Heart right ventricle (tissue), 16 donors: ENCODE measurements at regions not wholly inside any gene's neighbourhood (a gene's known extent, or its start where the extent isn't known, plus 50 kb on each side); places are given as distances from the start of the nearest gene placed in this dataset.
A peak's percentile ranks its signal among the peaks of the same experiment; 100 is the strongest.

Source experiments
- ATAC-seq, 8 donors: fragments of 200-7000 bp; cut with Tn5 transposase; one replicate each; pipeline ENCODE4 v1.9.1; 2020; ENCODE audit warnings: mild to moderate bottlenecking in 8 of 8, moderate library complexity in 8 of 8, moderate number of reproducible peaks in 1 of 8
- DNase-seq, 2 donors: peaks; one replicate each; pipeline ENCODE4 v3.0.0-alpha.2; 2020
- H3K27ac ChIP-seq, 10 donors: fragments of 200-600 bp; sonication (generic) in 2 of 10; one replicate each; pipeline versions ENCODE4 v1.5.0 to v1.8.0; 2020 to 2022; ENCODE audit warnings: mild to moderate bottlenecking in 3 of 10
- H3K27me3 ChIP-seq, 7 donors: fragments of 200-600 bp; one replicate each; pipeline ENCODE4 v1.8.0; 2021 to 2022; ENCODE audit warnings: mild to moderate bottlenecking in 2 of 7
- H3K36me3 ChIP-seq, 9 donors: fragments of 200-600 bp; sonication (generic) in 1 of 9; one replicate each; pipeline versions ENCODE4 v1.5.0 to v1.8.0; 2020 to 2022; ENCODE audit warnings: mild to moderate bottlenecking in 2 of 9
- H3K4me1 ChIP-seq, 9 donors: fragments of 200-600 bp; sonication (generic) in 1 of 9; one replicate each; pipeline versions ENCODE4 v1.5.0 to v1.8.0; 2020 to 2022; ENCODE audit warnings: mild to moderate bottlenecking in 4 of 9
- H3K4me3 ChIP-seq, 10 donors: fragments of 200-600 bp; sonication (generic) in 2 of 10; one replicate each; pipeline versions ENCODE4 v1.5.0 to v1.8.0; 2020 to 2022; ENCODE audit warnings: mild to moderate bottlenecking in 7 of 10, moderate library complexity in 2 of 10
- H3K9me3 ChIP-seq, 11 donors: fragments of 200-600 bp in 10 of 11; sonication (generic) in 2 of 11; one replicate each; pipeline versions ENCODE4 v1.5.0 to v1.8.0; 2013 to 2022; ENCODE audit warnings: mild to moderate bottlenecking in 2 of 11, control low read depth in 1 of 11, moderate library complexity in 1 of 11
- CTCF ChIP-seq, 9 donors: fragments of 200-600 bp; sonication (generic) in 2 of 9; IDR thresholded peaks; one replicate each; pipeline versions ENCODE4 v1.5.0 to v1.8.0; 2021 to 2022; ENCODE audit warnings: antibody characterized with exemption in 9 of 9, mild to moderate bottlenecking in 5 of 9, moderate library complexity in 1 of 9
- WGBS, 2 donors: extraction: QIAGEN DNeasy Blood & Tissue Kit; methylation state at CpG; one replicate each; pipeline ENCODE4 v1.1.7; 2013; ENCODE audit warnings: inconsistent platforms in 1 of 2; 5-methylcytosine and 5-hydroxymethylcytosine counted together
- intact Hi-C, 10 donors: fragments of 100-400 bp; cut with DNase I; formaldehyde crosslinking; loops; one replicate each; pipeline versions ENCODE4 v1.11.1 to v1.14.2; 2022
- donor health status: Arrhythmogenic right ventricular cardiomyopathy.
- donor health status: ischemic (EF 13 %, LVEDD 7.1; RV severe dilation, severe dysfunction).
- donor health status: healthy with polysubstance abuse.
- donor health status: DM: no; HTN: yes; CAD: no.
- donor health status: DM: no; HTN: no; CAD: no.
- donor health status: ischemic (EF 25% LVEDD 6.9; RV normal size, moderate dysfunction).
- donor health status: ischemic (EF 25% LVEDD 5.7; RV mildly dilated, moderate dysfunction).
- donor health status: healthy.
- donor health status: DM: yes; HTN: yes; CAD: no.
- donor health status: Ischemic cardiomyopathy.
- donor health status: ischemic (EF 35%, LVEDD 5.7; RV mildly dilated, moderate dysfunction).
- donor health status: nonischemic (EF 11% LVEDD 7.7; RV severe dilation, severe dysfunction).
- donor health status: DM: yes; HTN: yes; CAD: no.
- donor health status: PGD.
- donor health status: ischemic (EF 29% LVEDD 5.4; RV normal size, mild dysfunction).
- donor health status: nonischemic (EF 23%, LVEDD 6.1; RV moderate dilation, normal function).

DNA sequence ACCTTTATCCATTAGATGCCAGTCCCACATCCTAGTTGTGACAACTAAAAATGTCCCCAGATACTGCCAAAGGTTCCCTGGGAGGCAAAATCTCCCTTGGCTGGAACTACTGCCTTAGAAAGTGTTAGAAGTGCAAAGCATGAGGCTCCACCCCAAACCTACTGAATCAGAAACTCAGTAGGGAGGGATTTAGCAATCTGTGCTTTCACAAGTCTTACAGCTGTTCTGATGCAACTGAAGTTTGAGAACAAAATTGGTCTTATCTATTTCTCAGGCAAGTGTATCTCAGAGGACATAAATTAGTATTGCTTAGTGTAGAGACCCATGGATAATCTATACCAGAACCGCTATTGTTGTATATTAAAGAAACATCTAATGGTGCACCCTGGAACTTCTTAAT lies 70.2 kb downstream of the CLDN1 start:
- DNase-seq (no peak), ATAC-seq (peak in 2 of 8 donors; percentile 35 to 85)
- no peak overlapping the region for H3K4me3 ChIP-seq
- WGBS, 2 donors, result 86 to 89% methylated on average over 1 of the region's 1 CpG
- no peak overlapping the region for H3K27ac ChIP-seq
- TF ChIP-seq CTCF (IDR thresholded peaks at IDR 0.05), result no peak
- no peaks in the 10 kb centered on the region for H3K36me3 ChIP-seq
- H3K9me3 ChIP-seq, result no peaks in the 10 kb centered on the region
- no peaks in the 10 kb centered on the region for H3K4me1 ChIP-seq
- intact Hi-C loops, result no loop called here
- H3K27me3 ChIP-seq, result peaks cover 0 to 6% (median 0%) of the 10 kb centered on the region in 7 donors

DNA sequence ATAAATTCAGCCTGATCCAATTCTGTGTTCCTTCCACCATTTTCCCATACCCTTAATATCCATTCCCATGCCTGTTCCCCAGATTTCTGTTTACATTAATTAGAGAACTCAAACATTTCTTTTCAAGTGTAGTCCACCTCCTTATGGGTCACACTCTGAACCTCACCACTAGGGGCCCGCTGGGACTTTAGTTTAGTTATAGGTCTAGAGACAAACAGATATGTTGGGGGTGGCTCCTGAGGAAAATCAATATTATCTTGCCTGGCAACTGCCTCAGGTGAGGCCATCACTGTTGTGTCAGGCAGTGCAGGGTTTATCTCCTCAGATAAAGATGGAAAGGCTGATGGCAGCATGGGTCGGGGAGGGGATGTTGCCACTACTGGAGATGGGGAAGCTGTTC lies 72.8 kb downstream of the CLDN1 start:
- no peaks in the 10 kb centered on the region for H3K27me3 ChIP-seq
- no peak overlapping the region for H3K4me3 ChIP-seq
- H3K36me3 ChIP-seq, result no peaks in the 10 kb centered on the region
- no peak overlapping the region for H3K27ac ChIP-seq
- ATAC-seq, result no peak
- DNase-seq, result no peak
- intact Hi-C loops, result loop anchor here in 1 of 10 donors (5.0 kb wide), 1 partner anchor 1868 kb away; no protein-coding TSS in a partner anchor
- WGBS, 2 donors, result 78 to 82% methylated on average over 2 of the region's 2 CpGs
- H3K4me1 ChIP-seq, result no peaks in the 10 kb centered on the region
- H3K9me3 ChIP-seq, result peaks cover 0 to 17% (median 0%) of the 10 kb centered on the region in 11 donors
- no peak for TF ChIP-seq CTCF (IDR thresholded peaks at IDR 0.05)

GRCh38 chr3:190242147-190242546 lies 80.1 kb downstream of the CLDN1 start:
- ATAC-seq (no peak), DNase-seq (no peak)
- WGBS, 2 donors, result 61 to 69% methylated on average over 2 of the region's 2 CpGs
- no peak overlapping the region for H3K4me3 ChIP-seq
- no peak overlapping the region for H3K27ac ChIP-seq
- H3K27me3 ChIP-seq, result no peaks in the 10 kb centered on the region
- intact Hi-C loops, result loop anchor here in 1 of 10 donors (5.0 kb wide), 1 partner anchor 1855 kb away; no protein-coding TSS in a partner anchor
- H3K9me3 ChIP-seq, result peaks cover 0 to 67% (median 15%) of the 10 kb centered on the region in 11 donors
- H3K4me1 ChIP-seq, result no peaks in the 10 kb centered on the region
- H3K36me3 ChIP-seq, result no peaks in the 10 kb centered on the region
- no peak for TF ChIP-seq CTCF (IDR thresholded peaks at IDR 0.05)

GRCh38 chr3:190239325-190239724 lies 82.9 kb downstream of the CLDN1 start:
- no peak for DNase-seq
- 61 to 88% methylated on average over 2 of the region's 2 CpGs for WGBS, 2 donors
- H3K9me3 ChIP-seq, result peaks cover 0 to 50% (median 15%) of the 10 kb centered on the region in 11 donors
- H3K27ac ChIP-seq, result no peak overlapping the region
- no peak for TF ChIP-seq CTCF (IDR thresholded peaks at IDR 0.05)
- H3K4me3 ChIP-seq, result no peak overlapping the region
- intact Hi-C loops, result loop anchor here in 1 of 10 donors (10.0 kb wide), 1 partner anchor 175 kb away; no protein-coding TSS in a partner anchor
- no peaks in the 10 kb centered on the region for H3K27me3 ChIP-seq
- H3K4me1 ChIP-seq, result no peaks in the 10 kb centered on the region
- H3K36me3 ChIP-seq, result no peaks in the 10 kb centered on the region
- ATAC-seq, result no peak
